ENCODE measurements at regions not wholly inside any gene's neighbourhood (a gene's known extent, or its start where the extent isn't known, plus 50 kb on each side); places are given as distances from the start of the nearest gene placed in this dataset.

DNA sequence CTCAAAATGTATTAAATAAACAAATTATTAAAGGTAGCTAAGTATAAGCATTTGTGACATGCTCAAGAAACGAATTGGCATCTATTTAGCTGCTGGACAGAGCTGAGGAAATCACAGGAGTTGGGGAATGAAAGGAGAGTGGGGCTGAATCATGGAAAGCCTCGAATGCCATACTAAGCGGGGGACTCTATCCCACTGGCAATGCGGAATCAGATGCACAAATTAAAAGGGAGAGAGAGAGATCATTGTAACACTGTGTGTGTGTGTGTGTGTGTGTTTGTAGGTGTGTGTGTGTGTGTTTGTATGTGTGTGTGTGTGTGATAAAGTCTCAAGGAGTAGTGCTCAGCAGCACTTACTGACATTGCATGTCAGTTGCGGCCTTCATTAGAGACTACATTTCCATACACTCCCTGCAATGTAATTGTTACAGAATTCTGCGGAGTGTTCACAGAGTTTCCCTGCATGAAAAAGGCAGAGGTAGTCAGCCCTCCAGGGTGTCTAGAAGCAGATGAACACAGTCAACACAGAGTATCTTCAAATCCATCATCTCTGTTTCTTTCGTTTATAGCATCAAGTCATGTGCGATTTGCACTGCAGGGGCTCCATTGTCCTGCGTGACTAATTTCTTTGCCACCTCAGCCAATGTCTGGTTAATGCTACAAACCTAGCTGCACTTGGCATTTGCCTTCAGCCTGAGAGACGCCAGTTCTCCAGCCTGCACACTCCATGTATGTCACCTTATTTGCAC, 111.7 kb upstream of the CYRIA start:
- H2AFZ ChIP-seq (ENCODE audit: low read depth, low read length): no peak overlapping the region
- TF ChIP-seq TAF1 (IDR thresholded peaks at IDR 0.05; ENCODE audit: low read depth): no peak
- TF ChIP-seq, protein P1, sequence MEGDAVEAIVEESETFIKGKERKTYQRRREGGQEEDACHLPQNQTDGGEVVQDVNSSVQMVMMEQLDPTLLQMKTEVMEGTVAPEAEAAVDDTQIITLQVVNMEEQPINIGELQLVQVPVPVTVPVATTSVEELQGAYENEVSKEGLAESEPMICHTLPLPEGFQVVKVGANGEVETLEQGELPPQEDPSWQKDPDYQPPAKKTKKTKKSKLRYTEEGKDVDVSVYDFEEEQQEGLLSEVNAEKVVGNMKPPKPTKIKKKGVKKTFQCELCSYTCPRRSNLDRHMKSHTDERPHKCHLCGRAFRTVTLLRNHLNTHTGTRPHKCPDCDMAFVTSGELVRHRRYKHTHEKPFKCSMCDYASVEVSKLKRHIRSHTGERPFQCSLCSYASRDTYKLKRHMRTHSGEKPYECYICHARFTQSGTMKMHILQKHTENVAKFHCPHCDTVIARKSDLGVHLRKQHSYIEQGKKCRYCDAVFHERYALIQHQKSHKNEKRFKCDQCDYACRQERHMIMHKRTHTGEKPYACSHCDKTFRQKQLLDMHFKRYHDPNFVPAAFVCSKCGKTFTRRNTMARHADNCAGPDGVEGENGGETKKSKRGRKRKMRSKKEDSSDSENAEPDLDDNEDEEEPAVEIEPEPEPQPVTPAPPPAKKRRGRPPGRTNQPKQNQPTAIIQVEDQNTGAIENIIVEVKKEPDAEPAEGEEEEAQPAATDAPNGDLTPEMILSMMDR (IDR thresholded peaks at IDR 0.05; ENCODE audit: poor library complexity, severe bottlenecking): no peak
- peak; percentile 88 for TF ChIP-seq EP300 (conservative IDR thresholded peaks at IDR 0.05; ENCODE audit: poor library complexity, severe bottlenecking)
- TF ChIP-seq SMC3 (conservative IDR thresholded peaks at IDR 0.05; ENCODE audit: poor library complexity): peak; percentile 58
- TF ChIP-seq RAD21 (conservative IDR thresholded peaks at IDR 0.05): peak; percentile 66
- TF ChIP-seq MXI1 (conservative IDR thresholded peaks at IDR 0.05; ENCODE audit: poor library complexity, severe bottlenecking): no peak
- peak; percentile 80 for TF ChIP-seq POLR2AphosphoS5 (IDR thresholded peaks at IDR 0.05)
- TF ChIP-seq, protein P2, sequence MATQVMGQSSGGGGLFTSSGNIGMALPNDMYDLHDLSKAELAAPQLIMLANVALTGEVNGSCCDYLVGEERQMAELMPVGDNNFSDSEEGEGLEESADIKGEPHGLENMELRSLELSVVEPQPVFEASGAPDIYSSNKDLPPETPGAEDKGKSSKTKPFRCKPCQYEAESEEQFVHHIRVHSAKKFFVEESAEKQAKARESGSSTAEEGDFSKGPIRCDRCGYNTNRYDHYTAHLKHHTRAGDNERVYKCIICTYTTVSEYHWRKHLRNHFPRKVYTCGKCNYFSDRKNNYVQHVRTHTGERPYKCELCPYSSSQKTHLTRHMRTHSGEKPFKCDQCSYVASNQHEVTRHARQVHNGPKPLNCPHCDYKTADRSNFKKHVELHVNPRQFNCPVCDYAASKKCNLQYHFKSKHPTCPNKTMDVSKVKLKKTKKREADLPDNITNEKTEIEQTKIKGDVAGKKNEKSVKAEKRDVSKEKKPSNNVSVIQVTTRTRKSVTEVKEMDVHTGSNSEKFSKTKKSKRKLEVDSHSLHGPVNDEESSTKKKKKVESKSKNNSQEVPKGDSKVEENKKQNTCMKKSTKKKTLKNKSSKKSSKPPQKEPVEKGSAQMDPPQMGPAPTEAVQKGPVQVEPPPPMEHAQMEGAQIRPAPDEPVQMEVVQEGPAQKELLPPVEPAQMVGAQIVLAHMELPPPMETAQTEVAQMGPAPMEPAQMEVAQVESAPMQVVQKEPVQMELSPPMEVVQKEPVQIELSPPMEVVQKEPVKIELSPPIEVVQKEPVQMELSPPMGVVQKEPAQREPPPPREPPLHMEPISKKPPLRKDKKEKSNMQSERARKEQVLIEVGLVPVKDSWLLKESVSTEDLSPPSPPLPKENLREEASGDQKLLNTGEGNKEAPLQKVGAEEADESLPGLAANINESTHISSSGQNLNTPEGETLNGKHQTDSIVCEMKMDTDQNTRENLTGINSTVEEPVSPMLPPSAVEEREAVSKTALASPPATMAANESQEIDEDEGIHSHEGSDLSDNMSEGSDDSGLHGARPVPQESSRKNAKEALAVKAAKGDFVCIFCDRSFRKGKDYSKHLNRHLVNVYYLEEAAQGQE (IDR thresholded peaks at IDR 0.05; ENCODE audit: borderline replicate concordance): no peak
- no peak overlapping the region for H3K4me2 ChIP-seq (ENCODE audit: low read length)

DNA sequence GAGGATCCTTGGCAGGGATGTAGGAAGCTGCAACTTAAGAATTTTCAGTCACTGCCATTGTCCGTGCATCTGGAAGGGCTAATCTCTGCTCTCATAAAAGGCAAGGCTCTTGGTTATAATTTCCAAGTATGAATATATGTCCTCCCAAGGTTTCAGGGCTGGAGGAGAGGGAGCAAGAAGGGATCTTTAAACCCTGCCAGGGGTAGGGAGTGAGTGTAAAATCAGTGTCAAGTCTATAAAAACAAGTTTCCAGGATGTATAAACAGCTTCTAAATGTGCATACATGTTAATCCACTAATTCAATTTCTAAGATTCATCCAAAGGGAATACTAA, 110.2 kb upstream of the CYRIA start:
- H3K27me3 ChIP-seq (ENCODE audit: insufficient read depth, low read depth, low read length): no peaks in the 10 kb centered on the region
- no peaks in the 10 kb centered on the region for H3K36me3 ChIP-seq (ENCODE audit: insufficient read depth, low read length)
- no peak overlapping the region for H3K9ac ChIP-seq (ENCODE audit: low read length)
- peak overlapping the region; percentile 29 for H3K27ac ChIP-seq (ENCODE audit: low read length)
- no peak overlapping the region for H3K4me3 ChIP-seq (ENCODE audit: low read length)
- H3F3A ChIP-seq (ENCODE audit: insufficient read depth, low read length, poor library complexity, severe bottlenecking): no peaks in the 10 kb centered on the region
- TF ChIP-seq RAD21 (conservative IDR thresholded peaks at IDR 0.05) (no peak), TAF1 (IDR thresholded peaks at IDR 0.05; ENCODE audit: low read depth) (no peak), MXI1 (conservative IDR thresholded peaks at IDR 0.05; ENCODE audit: poor library complexity, severe bottlenecking) (no peak), EZH2 (IDR thresholded peaks at IDR 0.05; ENCODE audit: borderline replicate concordance, insufficient read depth, low read length, poor library complexity, severe bottlenecking) (no peak), EP300 (conservative IDR thresholded peaks at IDR 0.05; ENCODE audit: poor library complexity, severe bottlenecking) (no peak)
- TF ChIP-seq, protein P1 (IDR thresholded peaks at IDR 0.05; ENCODE audit: poor library complexity, severe bottlenecking): no peak
- TF ChIP-seq, protein P2 (IDR thresholded peaks at IDR 0.05; ENCODE audit: borderline replicate concordance): no peak
- no peak overlapping the region for H2AFZ ChIP-seq (ENCODE audit: low read depth, low read length)
- H3K9me3 ChIP-seq (ENCODE audit: low read length): no peaks in the 10 kb centered on the region
- no peaks in the 10 kb centered on the region for H3K9me2 ChIP-seq (ENCODE audit: insufficient read depth, low read length)
- H3K4me2 ChIP-seq (ENCODE audit: low read length): no peak overlapping the region
- no peaks in the 10 kb centered on the region for H3K79me2 ChIP-seq (replicated peaks; ENCODE audit: insufficient read depth, low read length)
- no peaks in the 10 kb centered on the region for H4K20me1 ChIP-seq (ENCODE audit: insufficient read depth)

More for the DNA sequence above, 111.7 kb upstream of the CYRIA start:
- Histone ChIP-seq H3K9me2 (ENCODE audit: insufficient read depth, low read length) (no peaks in the 10 kb centered on the region), H3K27ac (ENCODE audit: low read length) (peak overlapping the region; percentile 67), H3K9ac (ENCODE audit: low read length) (peak overlapping the region; percentile 28), H3F3A (ENCODE audit: insufficient read depth, low read length, poor library complexity, severe bottlenecking) (no peaks in the 10 kb centered on the region), H3K27me3 (ENCODE audit: insufficient read depth, low read depth, low read length) (no peaks in the 10 kb centered on the region), H3K9me3 (ENCODE audit: low read length) (no peaks in the 10 kb centered on the region), H4K20me1 (ENCODE audit: insufficient read depth) (no peaks in the 10 kb centered on the region), H3K79me2 (replicated peaks; ENCODE audit: insufficient read depth, low read length) (no peaks in the 10 kb centered on the region), H3K4me3 (ENCODE audit: low read length) (peak overlapping the region; percentile 6), H3K36me3 (ENCODE audit: insufficient read depth, low read length) (no peaks in the 10 kb centered on the region)

Data from neural cell (in vitro differentiated cells).